ACC112 (cell line): ENCODE measurements at regions not wholly inside any gene's neighbourhood (a gene's known extent, or its start where the extent isn't known, plus 50 kb on each side); places are given as distances from the start of the nearest gene placed in this dataset.
"Not testable (repeated sequence)": the region's sequence is repeated elsewhere in the genome, so short reads cannot be mapped to it uniquely, and the experiment has no call there.

ENCODE experiments used
- H2AFZ ChIP-seq: fragments of 200-600 bp; sonication (generic); one replicate; pipeline ENCODE4 v1.6.0; 2017; ENCODE audit warnings: antibody characterized with exemption, low read length; ENCODE audit not compliant: unreplicated experiment
- H3K27ac ChIP-seq: fragments of 200-600 bp; sonication (generic); 2 replicates; pipeline ENCODE4 v1.5.1; 2014; ENCODE audit warnings: low read depth, mild to moderate bottlenecking, antibody characterized with exemption, low read length, moderate library complexity
- H3K27me3 ChIP-seq: fragments of 200-600 bp; sonication (generic); 2 replicates; pipeline ENCODE4 v1.6.1; 2014; ENCODE audit warnings: mild to moderate bottlenecking, antibody characterized with exemption, low read length, moderate library complexity, mixed read lengths; ENCODE audit not compliant: insufficient read depth
- H3K36me3 ChIP-seq: fragments of 200-600 bp; sonication (generic); 2 replicates; pipeline ENCODE4 v1.6.1; 2016; ENCODE audit warnings: mild to moderate bottlenecking, antibody characterized with exemption, low read length, moderate library complexity, mixed read lengths; ENCODE audit not compliant: insufficient read depth
- H3K4me1 ChIP-seq: fragments of 200-600 bp; sonication (generic); one replicate; pipeline ENCODE4 v1.6.1; 2016; ENCODE audit warnings: low read length, mixed read lengths; ENCODE audit not compliant: insufficient read depth, unreplicated experiment, control insufficient read depth
- H3K4me3 ChIP-seq: fragments of 200-600 bp; sonication (generic); 2 replicates; pipeline ENCODE4 v1.5.1; 2014; ENCODE audit warnings: mild to moderate bottlenecking, low read depth, low read length
- H3K79me2 ChIP-seq: fragments of 200-600 bp; sonication (generic); one replicate; pipeline ENCODE4 v1.6.0; 2016; ENCODE audit warnings: low read length; ENCODE audit not compliant: control insufficient read depth, unreplicated experiment, insufficient read depth

- Histone ChIP-seq H3K4me3 (no peak overlapping the region), H3K27me3 (no peaks in the 10 kb centered on the region), H3K36me3 (no peaks in the 10 kb centered on the region), H3K79me2 (no peaks in the 10 kb centered on the region), H3K27ac (no peak overlapping the region), H2AFZ (no peak overlapping the region), H3K4me1 (peaks cover 6% of the 10 kb centered on the region)
Measured at GRCh38 chr17:28247671-28248555, 71.1 kb upstream of the TMEM97 start.

GRCh38 chr17:28249706-28250105 lies 69.3 kb upstream of the TMEM97 start:
- H3K4me1 ChIP-seq = peaks cover 10% of the 10 kb centered on the region

DNA sequence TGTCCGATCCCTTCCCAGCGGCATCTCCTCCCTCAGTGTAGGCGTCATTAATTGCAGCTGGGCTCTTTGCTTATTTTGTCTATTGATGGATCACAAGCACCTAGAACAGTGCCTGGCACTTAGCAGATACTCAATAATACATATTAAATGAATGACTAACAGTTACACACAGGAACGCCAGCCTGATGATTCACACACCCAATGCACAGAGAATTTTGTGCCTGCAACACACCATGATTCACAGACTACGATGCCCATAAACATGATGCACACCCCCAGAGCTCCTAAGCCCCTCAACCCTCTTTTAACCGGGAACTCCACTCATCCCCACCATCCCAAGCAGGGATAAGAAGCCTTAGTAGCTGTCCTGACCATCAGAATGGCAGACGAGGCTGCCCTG lies 66.6 kb upstream of the TMEM97 start:
- Histone ChIP-seq H3K4me1 (peaks cover 10% of the 10 kb centered on the region), H3K36me3 (no peaks in the 10 kb centered on the region), H3K79me2 (no peaks in the 10 kb centered on the region), H3K27me3 (no peaks in the 10 kb centered on the region), H2AFZ (no peak overlapping the region), H3K27ac (no peak overlapping the region), H3K4me3 (no peak overlapping the region)

More at GRCh38 chr17:28249706-28250105, 69.3 kb upstream of the TMEM97 start:
- Histone ChIP-seq H3K27ac (no peak overlapping the region), H3K27me3 (no peaks in the 10 kb centered on the region), H2AFZ (no peak overlapping the region), H3K4me3 (no peak overlapping the region), H3K36me3 (no peaks in the 10 kb centered on the region), H3K79me2 (no peaks in the 10 kb centered on the region)

DNA sequence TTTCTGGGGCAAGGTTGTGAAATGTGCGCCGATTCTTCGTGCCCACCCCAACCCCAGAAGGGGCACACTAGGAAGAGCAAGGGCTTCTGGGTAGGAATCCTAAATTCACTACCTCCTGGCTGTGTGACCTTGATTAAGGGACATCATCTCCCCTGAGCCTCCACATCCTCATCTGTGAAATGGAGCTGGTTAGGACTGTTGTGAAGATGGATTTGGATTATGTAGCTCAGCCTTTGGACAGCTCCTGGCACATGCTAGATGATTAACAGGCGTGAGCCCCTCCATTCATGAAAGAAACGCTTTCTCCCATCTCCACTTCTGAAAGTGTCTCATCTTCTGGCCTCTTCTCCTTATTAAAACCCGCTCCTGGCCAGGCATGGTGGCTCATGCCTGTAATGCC lies 65.3 kb upstream of the TMEM97 start:
- no peaks in the 10 kb centered on the region for H3K36me3 ChIP-seq
- H3K4me1 ChIP-seq = peaks cover 10% of the 10 kb centered on the region
- no peaks in the 10 kb centered on the region for H3K27me3 ChIP-seq
- H3K79me2 ChIP-seq = no peaks in the 10 kb centered on the region
- no peak overlapping the region for H3K27ac ChIP-seq
- no peak overlapping the region for H3K4me3 ChIP-seq
- no peak overlapping the region for H2AFZ ChIP-seq

DNA sequence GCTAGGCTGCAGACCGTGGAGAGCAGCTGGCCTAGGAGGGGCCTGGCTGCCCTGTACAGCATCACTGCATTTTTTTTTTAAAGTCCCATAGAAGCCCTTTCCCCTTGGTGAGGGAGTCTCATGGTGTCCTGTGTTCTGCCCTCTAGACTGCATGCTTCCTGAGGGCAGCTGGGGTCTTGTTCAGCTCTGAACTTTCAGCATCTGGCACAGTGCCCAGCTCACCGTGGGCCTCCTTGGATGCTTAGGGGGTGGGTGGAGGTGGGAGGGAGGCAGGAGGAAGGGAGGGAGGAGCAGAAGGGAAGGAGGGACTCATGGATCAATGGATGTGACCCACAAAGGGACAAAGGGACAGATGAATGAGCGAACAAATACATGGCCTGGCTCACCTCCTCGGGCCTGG lies 63.4 kb upstream of the TMEM97 start:
- Histone ChIP-seq H3K4me3 (no peak overlapping the region), H3K27ac (no peak overlapping the region), H3K36me3 (no peaks in the 10 kb centered on the region), H3K79me2 (no peaks in the 10 kb centered on the region), H3K4me1 (peaks cover 10% of the 10 kb centered on the region), H2AFZ (no peak overlapping the region), H3K27me3 (no peaks in the 10 kb centered on the region)

DNA sequence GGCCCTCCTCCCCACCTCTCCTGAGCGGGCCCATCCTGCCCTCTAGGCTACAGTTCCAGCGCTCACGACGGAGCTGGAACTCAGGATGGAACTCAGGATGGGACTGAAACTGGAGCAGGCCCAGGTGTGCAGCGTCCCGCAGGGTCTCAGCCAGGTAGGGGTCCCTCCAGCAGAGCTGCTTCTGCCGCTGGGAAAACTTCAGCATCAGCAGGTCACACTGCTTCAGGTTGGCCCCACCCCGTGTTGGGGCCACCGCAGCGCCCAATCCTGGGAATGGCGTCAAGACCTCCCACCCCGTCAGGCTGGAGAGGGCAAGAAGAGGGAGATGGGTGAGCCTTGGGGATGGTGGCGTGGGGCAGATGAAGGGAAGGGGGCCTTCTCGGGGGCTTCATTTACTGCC lies 62.6 kb upstream of the TMEM97 start:
- H3K27ac ChIP-seq = no peak overlapping the region
- no peaks in the 10 kb centered on the region for H3K79me2 ChIP-seq
- H2AFZ ChIP-seq = no peak overlapping the region
- peaks cover 10% of the 10 kb centered on the region for H3K4me1 ChIP-seq
- no peaks in the 10 kb centered on the region for H3K27me3 ChIP-seq
- H3K36me3 ChIP-seq = no peaks in the 10 kb centered on the region
- H3K4me3 ChIP-seq = no peak overlapping the region

GRCh38 chr17:28256881-28257280 lies 62.1 kb upstream of the TMEM97 start:
- H3K27me3 ChIP-seq = no peaks in the 10 kb centered on the region
- H3K4me3 ChIP-seq = no peak overlapping the region
- H3K4me1 ChIP-seq = peaks cover 10% of the 10 kb centered on the region
- H3K79me2 ChIP-seq = no peaks in the 10 kb centered on the region
- no peak overlapping the region for H3K27ac ChIP-seq
- H2AFZ ChIP-seq = no peak overlapping the region
- H3K36me3 ChIP-seq = no peaks in the 10 kb centered on the region

- no peak overlapping the region for H2AFZ ChIP-seq
- H3K4me1 ChIP-seq = no peaks in the 10 kb centered on the region
- no peaks in the 10 kb centered on the region for H3K27me3 ChIP-seq
- H3K36me3 ChIP-seq = no peaks in the 10 kb centered on the region
- H3K4me3 ChIP-seq = no peak overlapping the region
- H3K27ac ChIP-seq = no peak overlapping the region
- no peaks in the 10 kb centered on the region for H3K79me2 ChIP-seq
Measured at GRCh38 chr17:28258347-28258887, 60.6 kb upstream of the TMEM97 start.

DNA sequence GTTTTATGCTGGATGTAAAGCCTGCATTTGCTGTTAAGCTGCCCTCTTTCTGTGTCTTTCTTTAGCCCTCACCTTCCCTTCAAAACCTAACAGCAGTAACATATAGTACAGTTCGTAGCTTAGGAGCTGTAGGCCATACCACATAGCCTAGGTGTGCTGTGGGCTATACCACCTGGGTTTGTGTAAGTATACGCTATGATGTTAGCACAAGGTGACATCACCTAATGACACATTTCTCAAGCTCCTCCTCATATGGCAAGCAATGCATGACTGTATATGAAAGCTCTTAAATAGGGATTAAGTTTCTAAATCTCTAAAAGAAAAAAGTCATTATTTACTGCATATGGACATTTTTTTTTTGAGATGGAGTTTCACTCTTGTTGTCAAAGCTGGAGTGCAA lies 57.8 kb upstream of the TMEM97 start:
- no peak overlapping the region for H2AFZ ChIP-seq
- H3K4me1 ChIP-seq = no peaks in the 10 kb centered on the region
- no peak overlapping the region for H3K4me3 ChIP-seq

GRCh38 chr17:28262123-28262745 lies 56.8 kb upstream of the TMEM97 start:
- not testable (repeated sequence) for H2AFZ ChIP-seq, H3K27me3 ChIP-seq, H3K4me1 ChIP-seq, H3K79me2 ChIP-seq, H3K27ac ChIP-seq, H3K36me3 ChIP-seq, H3K4me3 ChIP-seq

More for the DNA sequence above, 57.8 kb upstream of the TMEM97 start:
- Histone ChIP-seq H3K27me3 (no peaks in the 10 kb centered on the region), H3K36me3 (no peaks in the 10 kb centered on the region), H3K27ac (no peak overlapping the region), H3K79me2 (no peaks in the 10 kb centered on the region)
